ENCODE measurements at regions not wholly inside any gene's neighbourhood (a gene's known extent, or its start where the extent isn't known, plus 50 kb on each side); places are given as distances from the start of the nearest gene placed in this dataset.

DNA sequence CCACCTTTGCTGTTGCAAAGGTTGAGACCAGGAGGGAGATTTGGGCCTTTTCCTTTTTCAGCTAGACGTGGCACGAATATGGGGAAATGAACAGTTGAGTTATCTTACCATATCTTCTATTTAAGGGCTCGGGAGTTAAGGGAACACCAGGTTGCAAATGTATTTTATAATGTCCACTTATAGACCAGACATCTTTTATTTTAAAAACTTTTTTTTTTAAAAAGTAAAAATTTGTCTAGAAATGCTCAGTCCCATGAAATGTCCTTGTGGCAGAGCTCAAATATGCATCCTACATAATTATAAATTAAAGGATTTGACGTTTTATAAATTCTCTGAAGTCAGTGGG, 103.6 kb upstream of the VEPH1 start:
- Histone ChIP-seq H3K9ac (ENCODE audit: insufficient read depth in 1 of 2, low read length in 2 of 2) (no peak overlapping the region), H3K27ac (ENCODE audit: low read depth in 1 of 2, low read length in 1 of 2) (no peak overlapping the region), H3K4me3 (no peak overlapping the region), H3K4me1 (ENCODE audit: control insufficient read depth in 5 of 5, insufficient read depth in 5 of 5, low read length in 5 of 5) (no peaks in the 10 kb centered on the region), H3K9me3 (ENCODE audit: control insufficient read depth in 4 of 4, insufficient read depth in 3 of 4, low read length in 3 of 4) (peaks cover 0 to 3% (median 0%) of the 10 kb centered on the region in 4 donors), H3K27me3 (ENCODE audit: control insufficient read depth in 3 of 3, insufficient read depth in 3 of 3, low read length in 2 of 3) (peaks cover 0 to 4% (median 0%) of the 10 kb centered on the region in 3 donors), H3K36me3 (ENCODE audit: control insufficient read depth in 4 of 4, insufficient read depth in 4 of 4, low read length in 4 of 4) (no peaks in the 10 kb centered on the region)
- no peak for ATAC-seq (ENCODE audit: insufficient read depth, low FRiP score)
- TF ChIP-seq, protein P1, sequence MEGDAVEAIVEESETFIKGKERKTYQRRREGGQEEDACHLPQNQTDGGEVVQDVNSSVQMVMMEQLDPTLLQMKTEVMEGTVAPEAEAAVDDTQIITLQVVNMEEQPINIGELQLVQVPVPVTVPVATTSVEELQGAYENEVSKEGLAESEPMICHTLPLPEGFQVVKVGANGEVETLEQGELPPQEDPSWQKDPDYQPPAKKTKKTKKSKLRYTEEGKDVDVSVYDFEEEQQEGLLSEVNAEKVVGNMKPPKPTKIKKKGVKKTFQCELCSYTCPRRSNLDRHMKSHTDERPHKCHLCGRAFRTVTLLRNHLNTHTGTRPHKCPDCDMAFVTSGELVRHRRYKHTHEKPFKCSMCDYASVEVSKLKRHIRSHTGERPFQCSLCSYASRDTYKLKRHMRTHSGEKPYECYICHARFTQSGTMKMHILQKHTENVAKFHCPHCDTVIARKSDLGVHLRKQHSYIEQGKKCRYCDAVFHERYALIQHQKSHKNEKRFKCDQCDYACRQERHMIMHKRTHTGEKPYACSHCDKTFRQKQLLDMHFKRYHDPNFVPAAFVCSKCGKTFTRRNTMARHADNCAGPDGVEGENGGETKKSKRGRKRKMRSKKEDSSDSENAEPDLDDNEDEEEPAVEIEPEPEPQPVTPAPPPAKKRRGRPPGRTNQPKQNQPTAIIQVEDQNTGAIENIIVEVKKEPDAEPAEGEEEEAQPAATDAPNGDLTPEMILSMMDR (IDR thresholded peaks at IDR 0.05; ENCODE audit: control extremely low read depth, extremely low read depth), result no peak
- no peak for DNase-seq
- 48 to 51% methylated on average over 4 of the region's 4 CpGs for WGBS, 2 donors

DNA sequence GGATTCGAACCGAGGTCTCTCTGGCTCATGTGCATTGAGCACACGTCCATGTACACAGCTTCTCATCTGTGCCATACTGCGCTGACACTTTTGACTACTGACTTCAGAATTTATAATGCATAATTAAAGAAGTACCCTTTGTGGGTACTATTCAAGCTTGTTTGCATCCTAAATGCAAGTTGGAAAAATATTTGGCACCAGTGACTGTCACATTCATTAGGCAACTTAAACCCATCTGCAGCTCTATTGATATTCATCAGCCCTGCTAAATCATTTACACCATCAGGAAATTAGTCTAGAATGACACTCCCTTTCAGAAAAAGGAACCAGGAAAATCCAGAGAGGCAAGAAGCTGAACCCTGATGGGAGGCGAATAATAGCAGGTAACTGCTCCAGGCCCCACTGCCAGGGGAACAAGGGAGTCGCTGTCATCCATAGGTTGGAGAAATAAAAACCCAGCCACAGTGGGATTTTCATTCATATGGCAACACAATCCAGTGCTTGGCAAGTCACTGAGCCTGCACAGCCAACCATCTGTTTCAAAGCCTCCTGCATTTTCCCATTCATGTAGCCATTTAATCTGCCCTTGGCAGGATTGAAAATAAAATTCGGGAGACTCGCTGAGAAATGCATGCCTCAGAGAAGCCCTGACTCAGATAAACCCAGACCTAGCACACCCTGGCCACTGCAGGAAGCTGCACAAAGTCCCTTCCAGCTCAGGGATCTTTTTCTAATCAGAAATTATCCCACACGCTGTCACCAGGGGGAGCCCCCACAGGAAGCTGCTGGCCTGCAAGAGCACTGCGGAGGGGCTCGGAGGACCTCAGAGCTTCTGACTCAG, 103.0 kb upstream of the VEPH1 start:
- DNase-seq, result peak; percentile 67 to 73 (median 67)
- peaks cover 0 to 4% (median 0%) of the 10 kb centered on the region in 3 donors for H3K27me3 ChIP-seq (ENCODE audit: control insufficient read depth in 3 of 3, insufficient read depth in 3 of 3, low read length in 2 of 3)
- no peak overlapping the region for H3K9ac ChIP-seq (ENCODE audit: insufficient read depth in 1 of 2, low read length in 2 of 2)
- TF ChIP-seq, protein P1 (IDR thresholded peaks at IDR 0.05; ENCODE audit: control extremely low read depth, extremely low read depth), result peak; percentile 28
- no peak overlapping the region for H3K27ac ChIP-seq (ENCODE audit: low read depth in 1 of 2, low read length in 1 of 2)
- H3K9me3 ChIP-seq (ENCODE audit: control insufficient read depth in 4 of 4, insufficient read depth in 3 of 4, low read length in 3 of 4), result peaks cover 0 to 3% (median 0%) of the 10 kb centered on the region in 4 donors
- 43 to 45% methylated on average over 11 of the region's 11 CpGs for WGBS, 2 donors
- H3K4me3 ChIP-seq, result no peak overlapping the region
- no peaks in the 10 kb centered on the region for H3K36me3 ChIP-seq (ENCODE audit: control insufficient read depth in 4 of 4, insufficient read depth in 4 of 4, low read length in 4 of 4)
- H3K4me1 ChIP-seq (ENCODE audit: control insufficient read depth in 5 of 5, insufficient read depth in 5 of 5, low read length in 5 of 5), result no peaks in the 10 kb centered on the region
- peak; percentile 64 for ATAC-seq (ENCODE audit: insufficient read depth, low FRiP score)

DNA sequence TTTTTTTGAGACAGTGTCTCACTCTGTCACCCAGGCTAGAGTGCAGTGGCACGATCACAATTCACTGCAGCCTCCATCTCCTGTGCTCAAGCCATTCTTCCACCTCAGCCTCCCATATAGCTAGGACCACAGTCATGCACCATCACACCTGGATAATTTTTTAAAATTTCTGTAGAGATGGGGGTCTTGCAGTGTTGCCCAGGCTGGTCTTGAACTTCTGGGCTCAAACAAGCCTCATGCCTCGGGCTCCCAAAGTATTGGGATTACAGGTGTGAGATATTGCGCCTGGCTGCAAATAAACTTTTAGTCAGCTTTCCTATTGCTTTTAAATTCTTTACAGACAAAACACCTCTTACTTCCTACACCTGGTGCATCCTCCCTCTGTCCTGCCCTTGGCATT, 102.1 kb upstream of the VEPH1 start:
- WGBS, 2 donors, result 77 to 95% methylated on average over 3 of the region's 3 CpGs
- Histone ChIP-seq H3K36me3 (ENCODE audit: control insufficient read depth in 4 of 4, insufficient read depth in 4 of 4, low read length in 4 of 4) (no peaks in the 10 kb centered on the region), H3K9ac (ENCODE audit: insufficient read depth in 1 of 2, low read length in 2 of 2) (no peak overlapping the region), H3K27ac (ENCODE audit: low read depth in 1 of 2, low read length in 1 of 2) (no peak overlapping the region), H3K9me3 (ENCODE audit: control insufficient read depth in 4 of 4, insufficient read depth in 3 of 4, low read length in 3 of 4) (peaks cover 0 to 2% (median 0%) of the 10 kb centered on the region in 4 donors), H3K4me3 (no peak overlapping the region), H3K4me1 (ENCODE audit: control insufficient read depth in 5 of 5, insufficient read depth in 5 of 5, low read length in 5 of 5) (no peaks in the 10 kb centered on the region), H3K27me3 (ENCODE audit: control insufficient read depth in 3 of 3, insufficient read depth in 3 of 3, low read length in 2 of 3) (peaks cover 0 to 4% (median 0%) of the 10 kb centered on the region in 3 donors)
- TF ChIP-seq, protein P1 (IDR thresholded peaks at IDR 0.05; ENCODE audit: control extremely low read depth, extremely low read depth), result no peak
- DNase-seq (no peak), ATAC-seq (ENCODE audit: insufficient read depth, low FRiP score) (no peak)

All from lung (tissue), 11 donors.